HCT116 (cell line): ENCODE measurements at regions not wholly inside any gene's neighbourhood (a gene's known extent, or its start where the extent isn't known, plus 50 kb on each side); places are given as distances from the start of the nearest gene placed in this dataset.

Experiments used
- ATAC-seq: fragments of 200-7000 bp; cut with Tn5 transposase; 2 replicates; pipeline ENCODE4 v1.9.1; 2020; ENCODE audit warnings: mild to moderate bottlenecking, moderate library complexity
- BruUV-seq: library from RNA; stranded (reverse); fragments of 400-500 nt; replicated peaks from 2 replicates; lab custom pipeline; 2021; lab: Mats Ljungman, UMichigan
- CTCF ChIA-PET: fragments of 300-600 bp; sonication (Branson Sonifier 250); formaldehyde crosslinking; loops from one replicate; lab custom pipeline; 2021; ENCODE audit warnings: antibody characterized with exemption; lab: Charles Lee
- POLR2A ChIA-PET: fragments of 300-600, 350-600 bp; sonication (Branson Sonifier 250); formaldehyde crosslinking; loops from one replicate; lab custom pipeline; 2021; ENCODE audit warnings: antibody characterized with exemption; lab: Charles Lee
- RAD21 ChIA-PET, 2 experiments: fragments of 300-600 bp; sonication (Branson Sonifier 250); formaldehyde crosslinking; loops; one replicate each; lab custom pipeline; 2023; ENCODE audit warnings: low total read pairs in 2 of 2; ENCODE audit not compliant: uncharacterized antibody in 2 of 2, unreplicated experiment in 2 of 2, low non-redundant PET in 1 of 2; lab: Charles Lee
- DNase-seq: peaks from one replicate; pipeline ENCODE4 v3.0.0-alpha.2; 2010; ENCODE audit warnings: low read depth, low spot score
- H2AFZ ChIP-seq: fragments of 200-600 bp; shearing (Covaris generic), sonication (generic); 2 replicates; pipeline ENCODE4 v1.6.1; 2017; ENCODE audit warnings: low read depth, mixed run types, mixed read lengths, antibody characterized with exemption, low read length; ENCODE audit not compliant: poor library complexity, severe bottlenecking
- H3K27ac ChIP-seq: 2 replicates; pipeline ENCODE4 v1.5.1; 2012; ENCODE audit warnings: low read depth, low read length
- H3K27me3 ChIP-seq: fragments of 200-600 bp; sonication (generic); 2 replicates; pipeline ENCODE4 v1.6.1; 2016; ENCODE audit warnings: mixed run types, low read length, mixed read lengths; ENCODE audit not compliant: insufficient read depth
- H3K36me3 ChIP-seq, 2 experiments: fragments of 200-500 bp in 1 of 2; fragments of 200-600 bp in 1 of 2; sonication (Bioruptor generic) in 1 of 2; sonication (generic) in 1 of 2; 2 replicates each; pipeline versions ENCODE4 v1.5.1 to v1.6.1; 2014 to 2016; ENCODE audit warnings: low read length in 2 of 2, inconsistent platforms in 1 of 2, mixed read lengths in 1 of 2, mixed run types in 1 of 2; ENCODE audit not compliant: insufficient read depth in 2 of 2, control insufficient read depth in 1 of 2
- H3K4me1 ChIP-seq, 2 experiments: fragments of 200-600 bp in 1 of 2; sonication (generic) in 1 of 2; 2 replicates each; pipeline versions ENCODE4 v1.5.1 to v1.6.1; 2012 to 2017; ENCODE audit warnings: low read length in 2 of 2, inconsistent platforms in 1 of 2, mild to moderate bottlenecking in 1 of 2, mixed read lengths in 1 of 2, mixed run types in 1 of 2, moderate library complexity in 1 of 2; ENCODE audit not compliant: insufficient read depth in 2 of 2, control insufficient read depth in 1 of 2
- H3K4me2 ChIP-seq: fragments of 200-600 bp; sonication (generic); 2 replicates; pipeline ENCODE4 v1.6.1; 2017; ENCODE audit warnings: mixed run types, low read length, mixed read lengths
- H3K4me3 ChIP-seq, 2 experiments: fragments of 200-600 bp in 1 of 2; sonication (generic) in 1 of 2; replicated peaks in 1 of 2; 2 replicates each; pipeline ENCODE4 v1.5.1; 2011 to 2016; ENCODE audit warnings: low read length in 2 of 2, control low read depth in 1 of 2, low read depth in 1 of 2, mild to moderate bottlenecking in 1 of 2, mixed read lengths in 1 of 2, mixed run types in 1 of 2
- H3K79me2 ChIP-seq: fragments of 200-600 bp; sonication (generic); 2 replicates; pipeline ENCODE4 v1.6.1; 2017; ENCODE audit warnings: mild to moderate bottlenecking, mixed run types, low read length, moderate library complexity, mixed read lengths; ENCODE audit not compliant: insufficient read depth
- H3K9ac ChIP-seq: fragments of 200-600 bp; sonication (generic); 2 replicates; pipeline ENCODE4 v1.6.1; 2016; ENCODE audit warnings: low read length, mixed read lengths
- H3K9me2 ChIP-seq: fragments of 200-600 bp; sonication (generic), shearing (Covaris generic); 2 replicates; pipeline ENCODE4 v1.6.1; 2017; ENCODE audit warnings: mixed run types, mild to moderate bottlenecking, moderate library complexity; ENCODE audit not compliant: insufficient read depth
- H3K9me3 ChIP-seq, 2 experiments: fragments of 200-500 bp in 1 of 2; fragments of 200-600 bp in 1 of 2; sonication (Bioruptor generic) in 1 of 2; sonication (generic) in 1 of 2; 2 replicates each; pipeline ENCODE4 v1.6.1; 2014 to 2017; ENCODE audit warnings: low read length in 2 of 2, mixed read lengths in 2 of 2, inconsistent platforms in 1 of 2, low read depth in 1 of 2, mild to moderate bottlenecking in 1 of 2, mixed run types in 1 of 2, moderate library complexity in 1 of 2; ENCODE audit not compliant: control insufficient read depth in 1 of 2, insufficient read depth in 1 of 2
- H4K20me1 ChIP-seq: fragments of 200-600 bp; sonication (generic), shearing (Covaris generic); 2 replicates; pipeline ENCODE4 v1.6.1; 2017; ENCODE audit warnings: mixed run types, mild to moderate bottlenecking, moderate library complexity; ENCODE audit not compliant: insufficient read depth
- CBX3 ChIP-seq: IDR thresholded peaks from 2 replicates; pipeline ENCODE4 v1.6.1; 2012; ENCODE audit warnings: low read depth
- CEBPB ChIP-seq: IDR thresholded peaks from 2 replicates; pipeline ENCODE4 v1.6.1; 2012; ENCODE audit warnings: low read depth
- EZH2 ChIP-seq: fragments of 200-600 bp; sonication (generic); IDR thresholded peaks from 2 replicates; pipeline ENCODE4 v1.6.1; 2017; ENCODE audit warnings: antibody characterized with exemption, mixed run types
- JUND ChIP-seq: IDR thresholded peaks from 2 replicates; pipeline ENCODE4 v1.6.1; 2012
- RAD21 ChIP-seq: IDR thresholded peaks from 2 replicates; pipeline ENCODE4 v1.6.1; 2012; ENCODE audit warnings: low read depth, mild to moderate bottlenecking
- SP1 ChIP-seq: IDR thresholded peaks from 2 replicates; pipeline ENCODE4 v1.6.1; 2012; ENCODE audit warnings: low read depth
- SRF ChIP-seq: IDR thresholded peaks from 2 replicates; pipeline ENCODE4 v1.6.1; 2012; ENCODE audit warnings: low read depth
- TCF7L2 ChIP-seq: IDR thresholded peaks from 2 replicates; pipeline ENCODE4 v1.7.0; 2011; ENCODE audit warnings: borderline replicate concordance, inconsistent platforms; ENCODE audit not compliant: insufficient read depth, insufficient read length; ENCODE audit errors: extremely low read depth
- ZFX ChIP-seq: fragments of 450-650 bp; IDR thresholded peaks from 2 replicates; pipeline ENCODE4 v1.6.1; 2017
- ZNF274 ChIP-seq: fragments of 200-500 bp; sonication (Bioruptor generic); IDR thresholded peaks from 2 replicates; pipeline ENCODE4 v1.6.1; 2014; ENCODE audit warnings: mild to moderate bottlenecking, low read depth, low read length, inconsistent platforms
- intact Hi-C: fragments of 100-400 bp; cut with micrococcal nuclease; formaldehyde crosslinking; loops from 2 replicates; pipeline ENCODE4 v1.10.0; 2022
- TF ChIP-seq, protein P1 (sequence below): IDR thresholded peaks from 2 replicates; pipeline ENCODE4 v1.6.1; 2012
- TF ChIP-seq, protein P2 (sequence below): IDR thresholded peaks from 2 replicates; pipeline ENCODE4 v1.6.1; 2011; ENCODE audit warnings: mild to moderate bottlenecking, low read length, moderate library complexity; ENCODE audit not compliant: insufficient replicate concordance; ENCODE audit errors: extremely low read depth
- TF ChIP-seq, protein P3 (sequence below): IDR thresholded peaks from 2 replicates; pipeline ENCODE4 v1.6.1; 2012; ENCODE audit warnings: low read depth

DNA sequence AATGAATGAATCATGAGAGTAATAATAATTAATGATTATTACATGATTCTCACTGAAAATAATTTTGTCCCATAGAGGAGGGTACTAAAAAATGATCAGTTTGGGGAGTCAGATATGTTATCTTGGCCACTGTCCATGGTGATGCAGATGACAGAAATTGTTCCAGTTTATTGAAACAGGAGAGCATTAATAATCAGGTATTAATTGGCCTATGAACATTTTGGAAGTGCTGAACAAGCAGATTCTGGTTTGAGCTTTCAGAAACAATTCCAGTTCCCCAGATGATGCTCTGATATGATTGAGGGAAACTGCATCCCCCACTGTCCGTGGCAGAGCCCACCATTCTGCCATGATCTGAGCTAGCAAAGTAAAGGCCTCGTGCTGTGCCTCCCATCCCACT is 345.2 kb downstream of the ZSWIM6 start:
- POLR2A ChIA-PET = no interaction called here
- intact Hi-C loops = no loop called here
- Histone ChIP-seq H3K27me3 (no peaks in the 10 kb centered on the region), H4K20me1 (no peaks in the 10 kb centered on the region), H3K4me1 (peaks cover 2 to 11% of the 10 kb centered on the region in 2 experiments; a peak in 2 of 4 replicates), H3K9ac (no peak overlapping the region), H2AFZ (no peak overlapping the region), H3K4me3 (no peak overlapping the region), H3K27ac (no peak overlapping the region), H3K79me2 (no peaks in the 10 kb centered on the region), H3K4me2 (no peak overlapping the region), H3K9me2 (no peaks in the 10 kb centered on the region), H3K36me3 (no peaks in the 10 kb centered on the region), H3K9me3 (no peaks in the 10 kb centered on the region)
- TF ChIP-seq EZH2 (no peak), RAD21 (no peak), CEBPB (no peak)
- TF ChIP-seq, protein P1, sequence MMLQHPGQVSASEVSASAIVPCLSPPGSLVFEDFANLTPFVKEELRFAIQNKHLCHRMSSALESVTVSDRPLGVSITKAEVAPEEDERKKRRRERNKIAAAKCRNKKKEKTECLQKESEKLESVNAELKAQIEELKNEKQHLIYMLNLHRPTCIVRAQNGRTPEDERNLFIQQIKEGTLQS = no peak
- CTCF ChIA-PET = interaction anchor here (1.3 kb wide), 1 partner anchor 19 kb away, joined by 3 read pairs; no protein-coding TSS in a partner anchor
- DNase-seq = no peak
- RAD21 ChIA-PET = no interaction called here
- no peak for ATAC-seq
- BruUV-seq = no TSS peak

DNA sequence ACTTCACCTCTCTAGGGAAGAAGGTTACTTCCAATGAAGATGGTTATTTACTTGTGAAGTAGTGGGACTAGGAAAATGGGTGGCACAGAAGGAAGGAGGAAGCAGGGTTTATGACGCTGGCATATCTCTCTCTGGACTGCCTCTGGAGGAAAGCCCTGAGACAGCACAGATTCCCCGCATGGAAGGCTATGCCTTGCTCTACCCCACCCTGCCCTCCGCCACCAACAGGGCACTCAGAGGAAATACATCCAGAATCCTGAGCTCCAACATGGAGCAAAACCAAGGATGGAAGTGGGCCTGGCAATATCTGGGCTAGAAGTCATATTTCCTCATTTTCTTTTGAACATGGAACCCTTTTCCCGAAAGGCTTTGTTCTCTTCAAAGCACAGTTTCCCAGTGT is 346.9 kb downstream of the ZSWIM6 start:
- H3K9ac ChIP-seq = no peak overlapping the region
- H3K4me3 ChIP-seq = no peak overlapping the region
- H3K9me2 ChIP-seq = no peaks in the 10 kb centered on the region
- intact Hi-C loops = no loop called here
- no peaks in the 10 kb centered on the region for H4K20me1 ChIP-seq
- RAD21 ChIA-PET = no interaction called here
- CTCF ChIA-PET = interaction anchor here (1.1 to 1.5 kb wide), 3 partner anchors 9 to 464 kb away, joined by 3 to 4 read pairs (median 3); no protein-coding TSS in a partner anchor
- H3K27me3 ChIP-seq = no peaks in the 10 kb centered on the region
- no peak overlapping the region for H2AFZ ChIP-seq
- peaks cover 2 to 4% of the 10 kb centered on the region in 2 experiments; a peak in 2 of 4 replicates for H3K4me1 ChIP-seq
- ATAC-seq (peak; percentile 98), DNase-seq (peak; percentile 18)
- H3K4me2 ChIP-seq = no peak overlapping the region
- no peaks in the 10 kb centered on the region for H3K9me3 ChIP-seq
- H3K79me2 ChIP-seq = no peaks in the 10 kb centered on the region
- POLR2A ChIA-PET = no interaction called here
- BruUV-seq = no TSS peak
- H3K36me3 ChIP-seq = no peaks in the 10 kb centered on the region
- H3K27ac ChIP-seq = no peak overlapping the region
- TF ChIP-seq, protein P2, sequence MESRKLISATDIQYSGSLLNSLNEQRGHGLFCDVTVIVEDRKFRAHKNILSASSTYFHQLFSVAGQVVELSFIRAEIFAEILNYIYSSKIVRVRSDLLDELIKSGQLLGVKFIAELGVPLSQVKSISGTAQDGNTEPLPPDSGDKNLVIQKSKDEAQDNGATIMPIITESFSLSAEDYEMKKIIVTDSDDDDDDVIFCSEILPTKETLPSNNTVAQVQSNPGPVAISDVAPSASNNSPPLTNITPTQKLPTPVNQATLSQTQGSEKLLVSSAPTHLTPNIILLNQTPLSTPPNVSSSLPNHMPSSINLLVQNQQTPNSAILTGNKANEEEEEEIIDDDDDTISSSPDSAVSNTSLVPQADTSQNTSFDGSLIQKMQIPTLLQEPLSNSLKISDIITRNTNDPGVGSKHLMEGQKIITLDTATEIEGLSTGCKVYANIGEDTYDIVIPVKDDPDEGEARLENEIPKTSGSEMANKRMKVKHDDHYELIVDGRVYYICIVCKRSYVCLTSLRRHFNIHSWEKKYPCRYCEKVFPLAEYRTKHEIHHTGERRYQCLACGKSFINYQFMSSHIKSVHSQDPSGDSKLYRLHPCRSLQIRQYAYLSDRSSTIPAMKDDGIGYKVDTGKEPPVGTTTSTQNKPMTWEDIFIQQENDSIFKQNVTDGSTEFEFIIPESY = no peak
- TF ChIP-seq ZFX = no peak
- TF ChIP-seq TCF7L2 = no peak
- 0 out of 2 replicates have a peak, but pooled peaks have one; percentile 15 for TF ChIP-seq RAD21
- TF ChIP-seq EZH2 = no peak
- TF ChIP-seq CBX3 = 0 out of 2 replicates have a peak, but pooled peaks have one; percentile 4
- no peak for TF ChIP-seq SP1
- TF ChIP-seq, protein P1 = no peak
- no peak for TF ChIP-seq ZNF274
- no peak for TF ChIP-seq CEBPB
- TF ChIP-seq, protein P3, sequence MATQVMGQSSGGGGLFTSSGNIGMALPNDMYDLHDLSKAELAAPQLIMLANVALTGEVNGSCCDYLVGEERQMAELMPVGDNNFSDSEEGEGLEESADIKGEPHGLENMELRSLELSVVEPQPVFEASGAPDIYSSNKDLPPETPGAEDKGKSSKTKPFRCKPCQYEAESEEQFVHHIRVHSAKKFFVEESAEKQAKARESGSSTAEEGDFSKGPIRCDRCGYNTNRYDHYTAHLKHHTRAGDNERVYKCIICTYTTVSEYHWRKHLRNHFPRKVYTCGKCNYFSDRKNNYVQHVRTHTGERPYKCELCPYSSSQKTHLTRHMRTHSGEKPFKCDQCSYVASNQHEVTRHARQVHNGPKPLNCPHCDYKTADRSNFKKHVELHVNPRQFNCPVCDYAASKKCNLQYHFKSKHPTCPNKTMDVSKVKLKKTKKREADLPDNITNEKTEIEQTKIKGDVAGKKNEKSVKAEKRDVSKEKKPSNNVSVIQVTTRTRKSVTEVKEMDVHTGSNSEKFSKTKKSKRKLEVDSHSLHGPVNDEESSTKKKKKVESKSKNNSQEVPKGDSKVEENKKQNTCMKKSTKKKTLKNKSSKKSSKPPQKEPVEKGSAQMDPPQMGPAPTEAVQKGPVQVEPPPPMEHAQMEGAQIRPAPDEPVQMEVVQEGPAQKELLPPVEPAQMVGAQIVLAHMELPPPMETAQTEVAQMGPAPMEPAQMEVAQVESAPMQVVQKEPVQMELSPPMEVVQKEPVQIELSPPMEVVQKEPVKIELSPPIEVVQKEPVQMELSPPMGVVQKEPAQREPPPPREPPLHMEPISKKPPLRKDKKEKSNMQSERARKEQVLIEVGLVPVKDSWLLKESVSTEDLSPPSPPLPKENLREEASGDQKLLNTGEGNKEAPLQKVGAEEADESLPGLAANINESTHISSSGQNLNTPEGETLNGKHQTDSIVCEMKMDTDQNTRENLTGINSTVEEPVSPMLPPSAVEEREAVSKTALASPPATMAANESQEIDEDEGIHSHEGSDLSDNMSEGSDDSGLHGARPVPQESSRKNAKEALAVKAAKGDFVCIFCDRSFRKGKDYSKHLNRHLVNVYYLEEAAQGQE = no peak
- no peak for TF ChIP-seq JUND
- no peak for TF ChIP-seq SRF
